ENCODE measurements at regions not wholly inside any gene's neighbourhood (a gene's known extent, or its start where the extent isn't known, plus 50 kb on each side); places are given as distances from the start of the nearest gene placed in this dataset.

DNA sequence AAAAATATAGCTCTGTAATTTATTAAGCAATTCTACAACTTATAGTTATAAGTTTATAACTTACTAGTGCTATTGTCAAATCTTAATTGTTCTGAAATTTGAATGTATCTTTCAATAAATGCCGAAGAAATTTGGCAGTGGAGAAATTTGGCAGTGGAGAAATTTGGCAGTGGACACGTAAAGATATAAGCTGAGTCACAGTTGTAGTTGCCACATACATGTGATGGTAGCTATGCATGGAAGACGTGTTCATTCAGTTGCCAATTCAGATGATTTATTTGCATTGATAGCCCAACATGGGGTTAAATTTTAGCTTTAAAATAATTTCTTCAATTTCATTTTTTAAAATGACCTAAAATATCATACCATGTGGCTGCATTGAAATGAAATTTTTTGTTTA lies 127.8 kb upstream of the NR4A3 start:
- Histone ChIP-seq H3K36me3 (replicated peaks in 1 of 2; ENCODE audit: control insufficient read depth in 1 of 2, insufficient read depth in 2 of 2, low read length in 1 of 2) (no peaks in the 10 kb centered on the region), H3K27ac (ENCODE audit: low read depth in 2 of 2, low read length in 1 of 2) (no peak overlapping the region), H3K27me3 (ENCODE audit: insufficient read depth) (no peaks in the 10 kb centered on the region), H3K9me2 (no peaks in the 10 kb centered on the region), H3K9ac (no peak overlapping the region), H3F3A (replicated peaks; ENCODE audit: insufficient read depth) (no peaks in the 10 kb centered on the region), H3K79me2 (ENCODE audit: insufficient read depth) (no peaks in the 10 kb centered on the region), H4K20me1 (ENCODE audit: insufficient read depth) (no peaks in the 10 kb centered on the region), H3K4me2 (no peak overlapping the region), H2AFZ (ENCODE audit: low read depth) (no peak overlapping the region), H3K9me3 (no peaks in the 10 kb centered on the region), H3K4me1 (ENCODE audit: control insufficient read depth in 1 of 2, insufficient read depth in 2 of 2, low read depth in 1 of 2, low read length in 1 of 2) (no peaks in the 10 kb centered on the region), H3K4me3 (ENCODE audit: low read depth in 2 of 2, low read length in 1 of 2) (no peak overlapping the region)
- no peak for DNase-seq
- 74% methylated on average over 3 of the region's 3 CpGs for WGBS (ENCODE audit: low lambda C conversion rate)
- CTCF ChIA-PET = interaction anchor here (0.7 to 1.1 kb wide), 2 partner anchors 16 to 43 kb away, joined by 3 read pairs; no protein-coding TSS in a partner anchor
- POLR2A ChIA-PET = no interaction called here
- TF ChIP-seq SIN3A (IDR thresholded peaks at IDR 0.05; ENCODE audit: borderline replicate concordance, low read depth, low read length) (no peak), SMC3 (IDR thresholded peaks at IDR 0.05; ENCODE audit: low read depth, low read length) (no peak), FOXM1 (IDR thresholded peaks at IDR 0.05; ENCODE audit: low read depth) (no peak), FOXJ3 (CRISPR knock-in tag; IDR thresholded peaks at IDR 0.05) (no peak), NRF1 (IDR thresholded peaks at IDR 0.05; ENCODE audit: low read depth, low read length) (no peak), NFIC (IDR thresholded peaks at IDR 0.05; ENCODE audit: borderline replicate concordance) (no peak), MXI1 (IDR thresholded peaks at IDR 0.05; ENCODE audit: low read depth, low read length) (no peak), JUND (IDR thresholded peaks at IDR 0.05) (no peak), YY1 (IDR thresholded peaks at IDR 0.05; ENCODE audit: low read depth) (no peak)
- TF ChIP-seq, protein P1, sequence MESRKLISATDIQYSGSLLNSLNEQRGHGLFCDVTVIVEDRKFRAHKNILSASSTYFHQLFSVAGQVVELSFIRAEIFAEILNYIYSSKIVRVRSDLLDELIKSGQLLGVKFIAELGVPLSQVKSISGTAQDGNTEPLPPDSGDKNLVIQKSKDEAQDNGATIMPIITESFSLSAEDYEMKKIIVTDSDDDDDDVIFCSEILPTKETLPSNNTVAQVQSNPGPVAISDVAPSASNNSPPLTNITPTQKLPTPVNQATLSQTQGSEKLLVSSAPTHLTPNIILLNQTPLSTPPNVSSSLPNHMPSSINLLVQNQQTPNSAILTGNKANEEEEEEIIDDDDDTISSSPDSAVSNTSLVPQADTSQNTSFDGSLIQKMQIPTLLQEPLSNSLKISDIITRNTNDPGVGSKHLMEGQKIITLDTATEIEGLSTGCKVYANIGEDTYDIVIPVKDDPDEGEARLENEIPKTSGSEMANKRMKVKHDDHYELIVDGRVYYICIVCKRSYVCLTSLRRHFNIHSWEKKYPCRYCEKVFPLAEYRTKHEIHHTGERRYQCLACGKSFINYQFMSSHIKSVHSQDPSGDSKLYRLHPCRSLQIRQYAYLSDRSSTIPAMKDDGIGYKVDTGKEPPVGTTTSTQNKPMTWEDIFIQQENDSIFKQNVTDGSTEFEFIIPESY (IDR thresholded peaks at IDR 0.05; ENCODE audit: borderline replicate concordance, low read depth) = no peak

DNA sequence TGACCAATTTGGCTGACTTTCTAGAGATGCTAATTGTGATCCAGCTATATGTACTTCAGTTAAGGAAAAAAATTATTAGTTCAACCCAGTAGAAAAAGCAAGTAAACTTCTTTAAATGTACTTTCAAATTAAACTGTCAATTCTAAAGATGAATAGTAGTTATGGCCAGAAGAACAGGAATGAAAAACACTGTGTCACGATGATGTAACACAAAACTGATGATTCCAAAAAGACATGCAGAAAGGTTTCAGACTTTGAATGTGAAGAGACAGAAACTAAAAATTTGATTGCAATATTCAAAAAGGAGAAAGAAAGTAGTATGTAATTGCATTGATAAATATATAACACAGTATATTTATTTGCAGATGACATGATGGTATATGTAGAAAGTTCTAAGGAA lies 127.3 kb upstream of the NR4A3 start:
- POLR2A ChIA-PET = no interaction called here

More for the DNA sequence above, 127.3 kb upstream of the NR4A3 start:
- no peak overlapping the region for H3K4me2 ChIP-seq
- no peaks in the 10 kb centered on the region for H3K79me2 ChIP-seq (ENCODE audit: insufficient read depth)
- no peaks in the 10 kb centered on the region for H3K36me3 ChIP-seq (replicated peaks in 1 of 2; ENCODE audit: control insufficient read depth in 1 of 2, insufficient read depth in 2 of 2, low read length in 1 of 2)
- no peak overlapping the region for H3K9ac ChIP-seq
- CTCF ChIA-PET = interaction anchor here (1.1 kb wide), 1 partner anchor 16 kb away, joined by 3 read pairs; no protein-coding TSS in a partner anchor
- no peak overlapping the region for H3K27ac ChIP-seq (ENCODE audit: low read depth in 2 of 2, low read length in 1 of 2)
- no peaks in the 10 kb centered on the region for H3F3A ChIP-seq (replicated peaks; ENCODE audit: insufficient read depth)
- H3K4me3 ChIP-seq (ENCODE audit: low read depth in 2 of 2, low read length in 1 of 2) = no peak overlapping the region
- no peaks in the 10 kb centered on the region for H3K9me3 ChIP-seq
- TF ChIP-seq GABPA (IDR thresholded peaks at IDR 0.05; ENCODE audit: low read depth) (no peak), NRF1 (IDR thresholded peaks at IDR 0.05; ENCODE audit: low read depth, low read length) (no peak), SMC3 (IDR thresholded peaks at IDR 0.05; ENCODE audit: low read depth, low read length) (no peak), RFX5 (IDR thresholded peaks at IDR 0.05; ENCODE audit: low read length) (no peak), MXI1 (IDR thresholded peaks at IDR 0.05; ENCODE audit: low read depth, low read length) (no peak), POLR2AphosphoS5 (IDR thresholded peaks at IDR 0.05; ENCODE audit: low read depth, low read length) (no peak), RAD21 (IDR thresholded peaks at IDR 0.05; ENCODE audit: low read length) (no peak), RCOR1 (IDR thresholded peaks at IDR 0.05; ENCODE audit: low read length) (no peak), SIN3A (IDR thresholded peaks at IDR 0.05; ENCODE audit: borderline replicate concordance, low read depth, low read length) (no peak), CHD2 (IDR thresholded peaks at IDR 0.05; ENCODE audit: low read length, partially characterized antibody) (no peak), EP300 (IDR thresholded peaks at IDR 0.05; ENCODE audit: borderline replicate concordance in 1 of 2, low read depth in 1 of 2, low read length in 1 of 2) (no peak), RXRA (IDR thresholded peaks at IDR 0.05; ENCODE audit: borderline replicate concordance, low read depth) (no peak)
- TF ChIP-seq, protein P2, sequence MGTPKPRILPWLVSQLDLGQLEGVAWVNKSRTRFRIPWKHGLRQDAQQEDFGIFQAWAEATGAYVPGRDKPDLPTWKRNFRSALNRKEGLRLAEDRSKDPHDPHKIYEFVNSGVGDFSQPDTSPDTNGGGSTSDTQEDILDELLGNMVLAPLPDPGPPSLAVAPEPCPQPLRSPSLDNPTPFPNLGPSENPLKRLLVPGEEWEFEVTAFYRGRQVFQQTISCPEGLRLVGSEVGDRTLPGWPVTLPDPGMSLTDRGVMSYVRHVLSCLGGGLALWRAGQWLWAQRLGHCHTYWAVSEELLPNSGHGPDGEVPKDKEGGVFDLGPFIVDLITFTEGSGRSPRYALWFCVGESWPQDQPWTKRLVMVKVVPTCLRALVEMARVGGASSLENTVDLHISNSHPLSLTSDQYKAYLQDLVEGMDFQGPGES (IDR thresholded peaks at IDR 0.05; ENCODE audit: low read depth, low read length) = no peak
- TF ChIP-seq, protein P3, sequence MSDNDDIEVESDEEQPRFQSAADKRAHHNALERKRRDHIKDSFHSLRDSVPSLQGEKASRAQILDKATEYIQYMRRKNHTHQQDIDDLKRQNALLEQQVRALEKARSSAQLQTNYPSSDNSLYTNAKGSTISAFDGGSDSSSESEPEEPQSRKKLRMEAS (IDR thresholded peaks at IDR 0.05; ENCODE audit: low read depth) = no peak
- WGBS (ENCODE audit: low lambda C conversion rate) = 61% methylated on average over 1 of the region's 1 CpG
- H3K9me2 ChIP-seq = no peaks in the 10 kb centered on the region
- H2AFZ ChIP-seq (ENCODE audit: low read depth) = no peak overlapping the region
- no peaks in the 10 kb centered on the region for H3K27me3 ChIP-seq (ENCODE audit: insufficient read depth)
- H3K4me1 ChIP-seq (ENCODE audit: control insufficient read depth in 1 of 2, insufficient read depth in 2 of 2, low read depth in 1 of 2, low read length in 1 of 2) = no peaks in the 10 kb centered on the region
- no peak for DNase-seq
- H4K20me1 ChIP-seq (ENCODE audit: insufficient read depth) = no peaks in the 10 kb centered on the region
